ENCODE measurements at regions not wholly inside any gene's neighbourhood (a gene's known extent, or its start where the extent isn't known, plus 50 kb on each side); places are given as distances from the start of the nearest gene placed in this dataset.
"Not testable (repeated sequence)": the region's sequence is repeated elsewhere in the genome, so short reads cannot be mapped to it uniquely, and the experiment has no call there.

DNA sequence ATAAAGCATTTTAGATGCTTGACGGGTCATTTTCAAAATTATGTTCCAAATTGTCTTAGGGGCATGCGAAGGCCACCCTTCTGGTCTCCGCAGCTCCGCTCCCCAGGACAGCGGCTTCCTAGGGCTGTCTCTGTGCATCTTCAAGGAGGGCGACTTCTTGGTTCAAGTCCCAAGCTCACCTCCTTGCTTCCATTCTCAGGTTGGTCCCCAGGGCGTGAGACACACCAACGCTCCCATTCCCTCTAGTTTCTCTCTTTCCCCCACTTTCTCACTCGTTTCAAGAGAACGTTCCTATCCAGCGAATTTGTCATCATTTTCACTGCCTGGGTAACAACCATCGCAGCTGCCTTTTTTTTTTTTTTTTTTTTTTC, 109.4 kb upstream of the CCND2 start:
- no peak for DNase-seq (ENCODE audit: low read depth)
- in situ Hi-C loops (cut with HindIII; ENCODE audit: low pct_unique_long_range_greater_than_20kb, low sequenced_read_pairs): no loop called here

DNA sequence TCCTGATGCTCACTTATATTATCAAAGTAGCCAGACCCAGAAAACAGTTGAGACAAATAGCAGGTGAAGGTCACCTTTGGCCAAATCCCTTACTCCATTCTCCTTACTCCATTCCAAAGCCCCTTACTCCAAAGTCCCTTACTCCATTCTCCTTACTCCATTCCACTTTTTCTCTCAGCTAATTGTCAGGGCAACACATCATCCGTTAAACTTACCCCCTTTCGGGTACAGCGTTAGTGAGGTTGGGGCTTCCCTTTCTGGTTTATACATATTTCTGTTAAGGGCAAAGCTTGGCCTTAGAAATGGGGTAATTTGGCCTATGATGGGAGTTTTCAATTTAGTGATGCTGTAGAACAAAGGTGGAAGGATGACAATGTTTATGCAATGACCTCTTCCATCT, 111.8 kb upstream of the CCND2 start:
- in situ Hi-C loops (cut with HindIII; ENCODE audit: low pct_unique_long_range_greater_than_20kb, low sequenced_read_pairs): no loop called here
- no peak for DNase-seq (ENCODE audit: low read depth)

DNA sequence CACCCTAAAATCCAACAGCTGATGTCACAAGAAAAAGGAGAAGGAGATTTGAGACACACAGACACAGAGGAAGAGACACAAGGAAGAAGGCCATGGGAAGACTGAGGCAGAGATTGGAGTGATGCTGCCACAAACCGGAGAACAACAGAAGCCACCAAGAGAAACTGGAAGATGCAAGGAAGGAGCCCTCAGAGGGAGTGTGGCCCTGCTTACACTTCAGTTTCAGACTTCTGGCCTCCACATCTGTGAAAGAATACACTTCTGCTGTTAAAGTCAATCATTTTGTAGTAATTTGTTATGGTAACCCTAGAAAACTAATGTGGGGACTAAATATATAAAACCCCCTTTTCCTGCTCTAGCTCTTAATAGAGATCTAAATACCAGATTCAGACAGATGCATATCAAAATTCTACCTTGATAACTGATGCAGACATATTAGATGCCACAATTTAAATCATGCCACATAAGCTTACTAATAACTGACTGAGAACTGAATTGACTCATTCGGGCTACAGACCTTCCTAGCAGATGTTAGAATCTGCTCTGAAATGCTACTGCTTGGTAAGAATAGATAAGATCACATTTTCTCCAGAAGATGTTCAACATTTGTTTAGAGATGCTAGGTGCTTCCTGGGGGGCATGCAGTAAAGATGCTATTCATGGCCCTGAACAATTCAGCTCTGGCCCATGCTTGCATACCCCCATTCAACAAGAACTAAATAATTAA, 113.1 kb upstream of the CCND2 start:
- in situ Hi-C loops (cut with HindIII; ENCODE audit: low pct_unique_long_range_greater_than_20kb, low sequenced_read_pairs): no loop called here
- DNase-seq (ENCODE audit: low read depth): no peak

DNA sequence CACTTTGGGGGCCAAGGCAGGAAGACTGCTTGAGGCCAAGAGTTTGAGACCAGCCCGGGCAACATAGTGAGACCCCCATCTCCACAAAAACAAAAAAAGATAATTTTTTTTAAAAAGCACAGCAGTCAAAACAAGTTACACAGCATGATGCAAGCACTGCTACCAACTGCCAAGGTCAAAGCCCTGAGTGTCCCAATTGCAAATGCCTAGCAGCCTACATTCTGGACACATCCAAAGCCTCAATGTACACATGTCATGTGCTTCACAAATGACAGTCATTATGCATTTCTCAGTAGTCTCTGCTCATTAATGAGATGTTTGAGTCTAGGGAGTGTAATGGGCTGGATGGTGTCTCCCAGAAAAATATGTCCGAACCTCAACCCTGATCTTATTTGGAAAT, 113.7 kb upstream of the CCND2 start:
- DNase-seq (ENCODE audit: low read depth): no peak
- in situ Hi-C loops (cut with HindIII; ENCODE audit: low pct_unique_long_range_greater_than_20kb, low sequenced_read_pairs): no loop called here

DNA sequence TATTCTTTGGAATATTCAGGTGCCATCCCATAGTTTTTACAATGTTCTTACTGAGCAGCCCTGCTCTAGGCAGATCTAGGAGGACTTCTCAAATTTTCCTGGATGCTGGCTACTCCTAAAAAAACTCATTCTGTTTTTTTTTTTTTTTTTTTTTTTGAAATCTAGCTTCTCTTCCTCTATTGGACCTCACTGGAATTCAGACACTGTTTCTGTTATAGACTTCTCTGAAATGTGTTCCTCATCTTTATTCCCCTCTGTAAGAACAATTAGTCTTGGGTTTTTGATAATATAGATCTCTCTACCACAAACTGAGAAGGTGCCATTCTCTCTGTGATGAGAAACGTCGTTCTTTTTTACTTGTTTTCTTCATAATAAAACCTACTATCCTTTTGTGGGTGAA, 115.3 kb upstream of the CCND2 start:
- DNase-seq (ENCODE audit: low read depth): no peak
- in situ Hi-C loops (cut with HindIII; ENCODE audit: low pct_unique_long_range_greater_than_20kb, low sequenced_read_pairs): no loop called here

DNA sequence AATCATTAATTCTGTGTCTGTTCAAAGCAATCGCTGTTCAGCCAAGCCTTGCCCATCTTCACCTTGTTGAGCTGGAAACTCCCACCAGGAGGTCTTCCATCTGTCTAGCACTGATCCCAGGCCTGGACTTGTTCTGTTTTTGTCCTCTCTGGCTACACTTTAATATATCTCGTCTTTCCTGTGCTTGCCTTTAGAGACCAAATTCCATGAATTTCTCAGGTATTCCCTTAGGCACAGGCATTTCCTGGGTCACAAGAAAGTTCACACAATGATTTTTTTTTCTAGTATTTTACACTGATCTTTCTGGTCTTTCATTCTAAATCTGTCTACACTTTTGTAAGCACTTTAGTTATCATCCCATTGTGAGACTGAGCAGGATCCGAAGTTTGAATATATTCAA, 116.4 kb upstream of the CCND2 start:
- DNase-seq (ENCODE audit: low read depth): no peak
- in situ Hi-C loops (cut with HindIII; ENCODE audit: low pct_unique_long_range_greater_than_20kb, low sequenced_read_pairs): no loop called here

DNA sequence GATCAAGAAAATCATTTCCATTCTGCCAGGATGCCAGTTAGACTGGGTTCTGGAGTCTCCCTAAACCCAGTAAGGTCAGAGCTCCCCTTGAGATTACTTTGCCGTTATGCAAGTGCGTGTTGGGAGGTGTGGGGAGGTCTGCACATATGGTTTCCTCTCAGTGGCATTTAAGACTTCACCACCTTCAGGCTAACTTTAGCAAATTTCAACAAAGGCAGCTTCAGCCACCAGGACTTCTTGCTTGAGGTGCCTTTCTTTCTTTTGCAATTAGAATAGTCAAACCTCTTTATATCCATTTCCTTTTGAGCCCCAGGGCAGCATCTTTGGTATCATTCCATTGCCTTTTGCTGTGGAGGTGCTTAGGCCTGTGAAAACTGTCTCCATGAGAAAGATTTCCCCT, 117.2 kb upstream of the CCND2 start:
- in situ Hi-C loops (cut with HindIII; ENCODE audit: low pct_unique_long_range_greater_than_20kb, low sequenced_read_pairs): no loop called here
- no peak for DNase-seq (ENCODE audit: low read depth)

DNA sequence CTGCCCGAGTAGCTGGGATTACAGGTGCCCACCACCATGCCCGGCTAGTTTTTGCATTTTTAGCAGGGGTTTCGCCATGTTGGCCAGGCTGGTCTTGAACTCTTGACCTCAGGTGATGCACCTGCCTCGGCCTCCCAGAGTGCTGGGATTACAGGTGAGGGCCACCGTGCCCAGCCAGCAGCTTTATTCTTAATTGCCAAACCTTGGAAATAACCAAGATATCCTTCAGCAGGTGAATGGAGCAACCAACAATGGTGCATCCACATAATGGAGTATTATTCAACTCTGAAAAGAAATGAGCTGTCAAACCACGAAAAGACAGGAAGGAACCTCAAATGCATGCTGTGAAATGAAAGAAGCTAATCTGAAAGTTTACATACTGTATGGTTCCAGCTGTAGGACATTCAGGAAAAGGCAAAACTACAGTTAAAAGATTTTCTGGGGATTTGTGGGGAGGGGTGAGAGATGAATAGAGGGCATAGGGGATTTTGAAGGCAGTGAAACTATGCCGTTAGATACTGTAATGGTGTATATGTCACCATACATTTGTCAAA, 118.8 kb upstream of the CCND2 start:
- in situ Hi-C loops (cut with HindIII; ENCODE audit: low pct_unique_long_range_greater_than_20kb, low sequenced_read_pairs): no loop called here
- DNase-seq (ENCODE audit: low read depth): no peak

DNA sequence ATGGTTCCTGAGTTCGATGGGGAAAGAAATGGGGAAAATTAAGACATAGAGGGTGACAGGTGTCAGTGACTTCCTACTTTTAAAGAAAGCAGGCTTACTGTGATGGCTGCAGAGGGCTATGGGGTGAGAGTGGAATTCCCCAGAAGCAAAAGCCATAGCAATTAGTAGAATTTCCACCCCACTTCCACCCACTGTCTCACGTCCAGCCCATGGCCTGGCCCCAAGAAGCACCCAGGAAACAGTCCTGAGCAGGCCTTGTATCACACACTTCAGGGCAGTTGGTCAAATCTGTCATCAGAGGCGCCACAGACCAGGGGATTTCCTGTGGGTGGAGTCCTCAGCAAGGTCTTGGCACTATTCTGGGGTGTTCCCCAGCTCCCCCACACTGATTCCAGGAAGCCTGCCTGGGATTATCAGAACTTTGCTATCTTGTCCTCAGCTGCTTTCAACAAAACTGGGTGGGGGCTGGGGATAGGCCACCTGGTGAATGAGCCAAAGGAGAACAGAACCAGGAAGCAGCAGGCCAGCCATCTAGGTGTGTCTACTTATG, 120.1 kb upstream of the CCND2 start:
- in situ Hi-C loops (cut with HindIII; ENCODE audit: low pct_unique_long_range_greater_than_20kb, low sequenced_read_pairs): no loop called here
- no peak for DNase-seq (ENCODE audit: low read depth)

DNA sequence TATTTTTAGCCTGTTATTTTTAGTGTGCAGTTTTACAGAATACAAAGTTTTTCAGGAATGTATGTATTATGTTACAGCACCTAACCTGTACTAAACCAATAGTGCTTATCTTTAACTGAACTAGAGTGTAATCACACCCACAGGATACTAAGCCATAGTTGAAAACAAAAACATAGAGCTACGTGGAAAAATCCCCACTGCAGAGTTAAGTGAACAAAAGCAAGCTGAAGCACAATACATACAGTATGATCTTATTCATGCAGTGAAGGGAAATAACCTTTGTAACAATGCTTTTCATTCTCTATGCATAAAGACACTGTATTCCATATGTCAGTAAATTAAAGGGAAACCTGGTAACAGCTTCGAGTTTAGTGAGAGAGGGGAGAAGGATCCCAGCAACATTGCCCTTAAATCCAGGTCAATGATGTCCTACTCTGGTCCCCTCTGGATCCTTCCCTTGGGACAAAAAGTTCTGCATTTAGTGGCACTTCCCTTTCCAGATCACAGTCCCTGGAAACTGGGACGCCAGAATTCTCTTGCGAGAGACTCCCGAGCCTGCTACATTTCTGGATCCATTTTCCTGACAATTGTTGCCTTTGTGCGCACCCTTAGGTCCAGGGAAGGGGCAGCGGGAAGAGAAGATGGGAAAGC, 121.3 kb upstream of the CCND2 start:
- in situ Hi-C loops (cut with HindIII; ENCODE audit: low pct_unique_long_range_greater_than_20kb, low sequenced_read_pairs): no loop called here
- DNase-seq (ENCODE audit: low read depth): no peak

DNA sequence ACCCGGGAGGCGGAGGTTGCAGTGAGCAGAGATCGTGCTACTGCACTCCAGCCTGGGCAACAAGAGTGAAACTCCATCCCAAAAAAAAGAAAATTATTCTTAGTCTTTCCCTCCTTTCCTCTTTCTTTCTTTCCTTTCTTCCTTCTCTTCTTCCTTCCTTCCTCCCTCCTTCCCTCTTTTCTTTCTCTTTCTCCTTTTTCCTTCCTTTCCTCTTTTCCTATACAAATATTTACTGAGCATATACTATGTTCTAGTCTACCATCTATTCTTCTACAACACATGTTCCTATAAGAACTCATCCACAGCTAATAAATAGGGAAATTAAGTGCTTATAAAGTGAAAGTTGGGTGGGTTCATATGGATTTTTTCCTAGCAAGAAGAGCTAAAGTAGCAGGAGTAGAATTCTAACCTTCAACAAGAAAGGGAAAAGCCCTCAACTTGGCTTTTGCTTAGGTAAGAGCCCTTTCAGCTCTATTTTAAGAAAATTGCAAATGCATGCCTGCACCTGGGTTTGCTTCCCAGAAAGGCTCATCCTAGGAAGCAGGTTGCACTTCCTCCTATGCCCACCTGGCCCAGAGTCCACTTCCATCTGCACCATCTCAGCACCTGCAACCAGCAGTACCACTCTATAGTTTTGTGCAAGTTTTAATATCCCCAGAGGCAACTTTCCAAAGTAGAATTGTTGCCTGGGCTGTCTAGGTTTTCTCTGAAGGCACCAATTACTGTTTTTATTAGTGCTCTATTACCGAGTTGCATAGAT, 122.0 kb upstream of the CCND2 start:
- in situ Hi-C loops (cut with HindIII; ENCODE audit: low pct_unique_long_range_greater_than_20kb, low sequenced_read_pairs): no loop called here
- no peak for DNase-seq (ENCODE audit: low read depth)

DNA sequence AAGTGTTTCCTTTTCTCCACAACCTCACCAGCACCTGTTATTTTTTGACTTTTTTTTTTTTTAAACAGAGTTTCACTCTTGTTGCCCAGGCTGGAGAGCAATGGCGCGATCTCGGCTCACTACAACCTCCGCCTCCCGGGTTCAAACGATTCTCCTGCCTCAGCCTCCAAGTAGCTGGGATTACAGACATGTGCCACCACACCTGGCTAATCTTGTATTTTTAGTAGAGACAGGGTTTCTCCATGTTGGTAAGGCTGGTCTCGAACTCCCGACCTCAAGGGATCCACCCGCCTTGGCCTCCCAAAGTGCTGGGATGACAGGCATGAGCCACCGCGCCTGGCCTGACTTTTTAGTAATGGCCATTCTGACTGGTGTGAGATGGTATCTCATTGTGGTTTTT, 123.2 kb upstream of the CCND2 start:
- in situ Hi-C loops (cut with HindIII; ENCODE audit: low pct_unique_long_range_greater_than_20kb, low sequenced_read_pairs); DNase-seq (ENCODE audit: low read depth): not testable (repeated sequence)

DNA sequence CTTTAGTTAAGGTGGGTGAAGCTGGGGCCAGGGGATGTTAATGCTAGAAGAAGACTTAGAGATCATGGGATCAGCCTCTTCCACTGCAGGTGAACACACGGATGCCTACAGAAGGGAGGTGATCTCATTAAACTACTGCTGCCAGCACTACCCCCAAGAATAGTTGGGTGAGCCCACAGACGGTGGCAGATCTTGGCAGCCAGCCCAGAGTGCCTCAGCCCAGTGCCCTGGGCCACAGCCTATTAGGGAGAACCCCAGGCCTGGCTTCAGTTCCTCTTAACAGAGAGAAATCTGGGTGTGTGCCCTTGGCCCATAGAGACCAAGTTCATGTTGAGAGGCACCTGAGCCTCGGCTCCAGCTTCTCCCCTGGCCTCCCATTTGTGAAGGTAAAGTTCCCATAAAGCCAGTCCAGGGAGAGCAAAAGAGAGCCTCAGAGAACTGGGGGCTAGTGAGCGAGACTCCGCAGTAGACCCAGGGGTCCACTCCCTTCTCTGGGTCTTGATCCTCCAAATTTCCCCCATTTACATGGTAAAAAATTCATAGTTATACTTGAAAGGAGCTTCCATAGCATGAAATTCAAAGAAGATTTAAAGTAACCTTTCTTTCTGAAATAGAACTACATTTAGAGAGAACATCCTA, 125.0 kb upstream of the CCND2 start:
- in situ Hi-C loops (cut with HindIII; ENCODE audit: low pct_unique_long_range_greater_than_20kb, low sequenced_read_pairs): no loop called here
- no peak for DNase-seq (ENCODE audit: low read depth)

DNA sequence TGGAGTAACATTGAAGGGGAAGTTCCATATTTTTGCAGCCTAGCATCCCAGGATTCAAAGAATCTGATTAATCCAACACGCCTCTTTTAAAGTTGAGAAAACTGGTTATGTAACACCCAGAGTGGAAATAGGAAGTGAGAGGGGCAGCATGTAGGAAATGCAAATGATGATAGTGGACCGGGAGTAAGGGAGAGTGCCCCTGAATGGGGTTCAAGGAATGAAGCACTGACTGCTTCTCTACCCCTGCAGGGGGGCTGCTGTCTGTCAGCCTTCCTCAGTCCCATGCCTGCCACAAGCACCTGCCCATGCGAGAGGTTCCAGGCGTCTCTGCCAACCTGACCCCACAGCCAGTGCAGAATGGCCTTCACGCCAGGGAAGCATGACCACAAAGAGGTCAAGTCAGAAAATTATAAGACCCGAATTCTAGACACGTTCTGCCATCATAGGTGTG, 126.5 kb upstream of the CCND2 start:
- in situ Hi-C loops (cut with HindIII; ENCODE audit: low pct_unique_long_range_greater_than_20kb, low sequenced_read_pairs): no loop called here
- no peak for DNase-seq (ENCODE audit: low read depth)

DNA sequence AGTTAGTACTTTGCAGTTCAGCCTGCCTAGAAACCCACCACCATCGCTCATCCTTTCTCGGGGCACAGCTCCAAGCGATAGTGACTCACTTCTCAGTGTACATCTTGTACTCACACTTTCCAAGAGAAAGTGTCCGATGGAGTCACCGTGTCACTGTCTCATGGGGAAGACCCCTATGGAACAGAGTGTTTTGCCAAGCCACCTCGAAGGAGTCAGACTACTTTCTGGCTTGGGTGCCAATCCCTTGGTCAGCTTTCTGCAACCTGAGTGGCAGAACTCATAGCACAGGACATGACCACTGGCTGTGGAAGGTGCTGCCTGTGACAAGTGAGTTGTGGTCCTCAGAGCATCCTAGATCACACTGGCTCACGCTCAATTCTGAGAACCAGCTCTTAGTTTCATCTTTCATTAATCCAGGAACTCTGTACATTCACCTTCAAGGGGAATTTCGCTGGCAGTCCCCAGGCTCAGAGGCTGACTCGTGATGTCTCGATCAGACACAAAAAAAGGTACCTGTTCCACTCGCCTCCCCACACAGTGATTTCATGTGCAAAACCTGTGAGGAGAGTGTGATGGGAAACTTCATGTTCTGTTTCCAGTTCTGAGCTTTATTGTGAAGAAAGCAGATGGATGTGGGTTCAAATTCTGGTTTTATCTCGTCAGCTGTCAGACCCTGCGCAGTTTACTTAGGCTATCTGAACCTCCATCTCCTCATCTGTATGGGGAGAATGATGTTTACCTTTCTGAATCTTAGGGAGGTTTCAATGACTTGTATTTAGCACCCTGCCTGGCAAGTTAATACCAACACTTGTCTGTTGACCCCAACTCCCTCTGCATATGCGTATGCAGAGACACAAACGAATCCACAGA, 127.3 kb upstream of the CCND2 start:
- in situ Hi-C loops (cut with HindIII; ENCODE audit: low pct_unique_long_range_greater_than_20kb, low sequenced_read_pairs): no loop called here
- DNase-seq (ENCODE audit: low read depth): no peak

DNA sequence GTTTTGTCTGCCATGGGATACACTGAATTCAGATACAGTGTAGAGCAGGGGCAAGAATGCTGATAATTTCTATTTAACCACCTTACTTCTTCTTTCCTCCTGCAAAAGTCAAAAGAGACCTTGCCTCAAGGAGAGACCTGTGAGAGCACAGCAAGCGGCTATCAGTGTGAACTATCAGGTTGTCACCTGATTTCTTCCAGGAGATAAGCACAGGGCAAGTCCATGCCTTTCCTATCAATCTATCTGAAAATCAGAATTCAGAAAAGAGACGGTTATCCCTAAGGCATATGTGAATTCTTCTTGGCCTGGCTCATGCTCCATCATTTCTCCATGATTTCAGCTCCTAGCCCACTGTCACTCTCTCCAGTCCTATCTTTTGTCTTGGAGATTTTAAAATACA, 128.9 kb upstream of the CCND2 start:
- in situ Hi-C loops (cut with HindIII; ENCODE audit: low pct_unique_long_range_greater_than_20kb, low sequenced_read_pairs): no loop called here
- DNase-seq (ENCODE audit: low read depth): no peak

DNA sequence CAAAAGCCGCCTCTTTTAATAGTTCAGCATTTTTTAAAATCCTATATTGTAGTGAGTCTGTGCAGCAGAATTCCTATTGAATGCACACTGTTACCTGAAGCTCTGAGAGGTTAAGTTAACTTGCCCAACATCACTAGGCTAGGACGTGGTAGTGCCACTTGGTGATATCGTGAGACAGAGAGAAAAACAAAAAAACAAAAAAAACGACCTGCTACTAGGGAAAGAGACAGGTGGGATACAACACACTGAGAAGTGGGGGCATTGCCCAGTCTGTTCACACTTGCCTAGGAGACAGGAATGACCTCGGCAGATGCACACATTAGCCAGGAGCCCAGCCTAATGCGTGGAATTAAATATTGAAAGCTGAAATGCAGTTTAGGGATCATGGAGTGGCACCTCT, 129.7 kb upstream of the CCND2 start:
- in situ Hi-C loops (cut with HindIII; ENCODE audit: low pct_unique_long_range_greater_than_20kb, low sequenced_read_pairs): no loop called here
- DNase-seq (ENCODE audit: low read depth): no peak
